PC-9 (cell line): ENCODE measurements at regions not wholly inside any gene's neighbourhood (a gene's known extent, or its start where the extent isn't known, plus 50 kb on each side); places are given as distances from the start of the nearest gene placed in this dataset.

ENCODE experiments used
- BruUV-seq: library from RNA; stranded (reverse); fragments of 400-500 nt; replicated peaks from 2 replicates; lab custom pipeline; 2021; lab: Mats Ljungman, UMichigan
- CTCF ChIA-PET: fragments of 300-600 bp; sonication (Branson Sonifier 250); formaldehyde crosslinking; loops from one replicate; lab custom pipeline; 2022; ENCODE audit warnings: antibody characterized with exemption; lab: Charles Lee
- POLR2A ChIA-PET: fragments of 300-600 bp; sonication (Branson Sonifier 250); formaldehyde crosslinking; loops from one replicate; lab custom pipeline; 2022; ENCODE audit warnings: antibody characterized with exemption; ENCODE audit not compliant: unreplicated experiment; lab: Charles Lee
- DNase-seq, 2 experiments: peaks; one replicate each; pipeline versions ENCODE4 v3.0.0 to v3.0.0-alpha.2; 2015 to 2022; ENCODE audit warnings: mixed read lengths in 1 of 2
- H2AFZ ChIP-seq: fragments of 200-600 bp; sonication (generic); 2 replicates; pipeline ENCODE4 v1.8.1; 2017; ENCODE audit warnings: antibody characterized with exemption
- H3F3A ChIP-seq: fragments of 200-600 bp; sonication (generic); 2 replicates; pipeline ENCODE4 v1.8.1; 2017; ENCODE audit warnings: antibody characterized with exemption, mild to moderate bottlenecking, low read depth; ENCODE audit not compliant: insufficient read depth
- H3K27ac ChIP-seq: fragments of 200-600 bp; sonication (generic); 2 replicates; pipeline ENCODE4 v1.6.1; 2016; ENCODE audit warnings: mixed run types
- H3K27me3 ChIP-seq: fragments of 200-600 bp; sonication (generic); 2 replicates; pipeline ENCODE4 v1.6.1; 2016; ENCODE audit warnings: low read depth, mixed run types; ENCODE audit not compliant: insufficient read depth
- H3K36me3 ChIP-seq: fragments of 200-600 bp; sonication (generic); 2 replicates; pipeline ENCODE4 v1.6.1; 2016; ENCODE audit warnings: low read depth, mixed run types
- H3K4me1 ChIP-seq: fragments of 200-600 bp; sonication (generic); replicated peaks from 2 replicates; pipeline ENCODE4 v1.6.1; 2016; ENCODE audit warnings: mixed run types; ENCODE audit not compliant: insufficient read depth
- H3K4me2 ChIP-seq: fragments of 200-600 bp; sonication (generic); 2 replicates; pipeline ENCODE4 v1.6.1; 2017; ENCODE audit warnings: mixed run types
- H3K4me3 ChIP-seq: fragments of 200-600 bp; sonication (generic); 2 replicates; pipeline ENCODE4 v1.6.1; 2016; ENCODE audit warnings: mixed run types
- H3K79me2 ChIP-seq: fragments of 200-600 bp; sonication (generic); 2 replicates; pipeline ENCODE4 v1.6.1; 2017; ENCODE audit warnings: low read depth, mixed run types
- H3K9me2 ChIP-seq: fragments of 200-600 bp; sonication (generic); 2 replicates; pipeline ENCODE4 v1.8.1; 2017; ENCODE audit warnings: mild to moderate bottlenecking; ENCODE audit not compliant: insufficient read depth
- H3K9me3 ChIP-seq: fragments of 200-600 bp; sonication (generic); 2 replicates; pipeline ENCODE4 v1.8.1; 2016; ENCODE audit warnings: low read depth; ENCODE audit not compliant: insufficient read depth
- H4K20me1 ChIP-seq: fragments of 200-600 bp; sonication (generic); 2 replicates; pipeline ENCODE4 v1.8.1; 2017; ENCODE audit not compliant: insufficient read depth
- EZH2 ChIP-seq: fragments of 200-600 bp; sonication (generic); IDR thresholded peaks from 2 replicates; pipeline ENCODE4 v1.8.0; 2017; ENCODE audit warnings: antibody characterized with exemption, low read depth
- intact Hi-C: fragments of 100-400 bp; cut with micrococcal nuclease; formaldehyde crosslinking; loops from one replicate; pipeline ENCODE4 v1.10.0; 2022; ENCODE audit not compliant: unreplicated experiment
- TF ChIP-seq, protein P1 (sequence below): fragments of 200-600 bp; sonication (generic); conservative IDR thresholded peaks from 2 replicates; pipeline ENCODE4 v1.6.1; 2017; ENCODE audit warnings: mixed run types, antibody characterized with exemption, mild to moderate bottlenecking, moderate library complexity

- Histone ChIP-seq H3K27ac (no peak overlapping the region), H3F3A (no peaks in the 10 kb centered on the region), H3K79me2 (no peaks in the 10 kb centered on the region), H3K4me3 (no peak overlapping the region), H3K4me2 (no peak overlapping the region), H3K36me3 (no peaks in the 10 kb centered on the region), H4K20me1 (no peaks in the 10 kb centered on the region), H3K9me3 (no peaks in the 10 kb centered on the region), H3K9me2 (no peaks in the 10 kb centered on the region; the same call in 1 of the 2 replicates), H3K27me3 (no peaks in the 10 kb centered on the region), H2AFZ (no peak overlapping the region), H3K4me1 (0 out of 2 replicates have a peak, but pooled peaks cover 4% of the 10 kb centered on the region)
- POLR2A ChIA-PET: interaction anchor here (0.5 kb wide), 1 partner anchor 1431 kb away, joined by 4 read pairs; no protein-coding TSS in a partner anchor
- no peak for DNase-seq
- no TSS peak for BruUV-seq
- CTCF ChIA-PET: no interaction called here
- intact Hi-C loops: no loop called here
- TF ChIP-seq, protein P1, sequence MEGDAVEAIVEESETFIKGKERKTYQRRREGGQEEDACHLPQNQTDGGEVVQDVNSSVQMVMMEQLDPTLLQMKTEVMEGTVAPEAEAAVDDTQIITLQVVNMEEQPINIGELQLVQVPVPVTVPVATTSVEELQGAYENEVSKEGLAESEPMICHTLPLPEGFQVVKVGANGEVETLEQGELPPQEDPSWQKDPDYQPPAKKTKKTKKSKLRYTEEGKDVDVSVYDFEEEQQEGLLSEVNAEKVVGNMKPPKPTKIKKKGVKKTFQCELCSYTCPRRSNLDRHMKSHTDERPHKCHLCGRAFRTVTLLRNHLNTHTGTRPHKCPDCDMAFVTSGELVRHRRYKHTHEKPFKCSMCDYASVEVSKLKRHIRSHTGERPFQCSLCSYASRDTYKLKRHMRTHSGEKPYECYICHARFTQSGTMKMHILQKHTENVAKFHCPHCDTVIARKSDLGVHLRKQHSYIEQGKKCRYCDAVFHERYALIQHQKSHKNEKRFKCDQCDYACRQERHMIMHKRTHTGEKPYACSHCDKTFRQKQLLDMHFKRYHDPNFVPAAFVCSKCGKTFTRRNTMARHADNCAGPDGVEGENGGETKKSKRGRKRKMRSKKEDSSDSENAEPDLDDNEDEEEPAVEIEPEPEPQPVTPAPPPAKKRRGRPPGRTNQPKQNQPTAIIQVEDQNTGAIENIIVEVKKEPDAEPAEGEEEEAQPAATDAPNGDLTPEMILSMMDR: no peak
- TF ChIP-seq EZH2: no peak
Measured at GRCh38 chr6:11370191-11371018, 137.9 kb upstream of the NEDD9 start.

GRCh38 chr6:11368760-11369159 is 136.3 kb upstream of the NEDD9 start:
- H3K27me3 ChIP-seq: no peaks in the 10 kb centered on the region
- H3K4me3 ChIP-seq: no peak overlapping the region
- H2AFZ ChIP-seq: no peak overlapping the region
- no peaks in the 10 kb centered on the region for H3K79me2 ChIP-seq
- no TSS peak for BruUV-seq
- no peak for TF ChIP-seq EZH2
- TF ChIP-seq, protein P1: no peak
- ChIA-PET POLR2A (no interaction called here), CTCF (no interaction called here)
- no peak overlapping the region for H3K4me2 ChIP-seq
- H3K27ac ChIP-seq: no peak overlapping the region
- no peaks in the 10 kb centered on the region for H3K36me3 ChIP-seq
- H3K4me1 ChIP-seq: peaks cover 11% of the 10 kb centered on the region; the same call in 1 of the 2 replicates
- no peaks in the 10 kb centered on the region for H3K9me3 ChIP-seq
- no peaks in the 10 kb centered on the region for H4K20me1 ChIP-seq
- H3K9me2 ChIP-seq: no peaks in the 10 kb centered on the region; the same call in 1 of the 2 replicates
- intact Hi-C loops: no loop called here
- no peaks in the 10 kb centered on the region for H3F3A ChIP-seq
- no peak for DNase-seq

GRCh38 chr6:11368264-11368663 is 135.8 kb upstream of the NEDD9 start:
- Histone ChIP-seq H2AFZ (no peak overlapping the region), H3K27ac (no peak overlapping the region), H3K36me3 (no peaks in the 10 kb centered on the region), H3K4me2 (no peak overlapping the region), H3F3A (no peaks in the 10 kb centered on the region), H3K9me3 (no peaks in the 10 kb centered on the region), H3K4me3 (no peak overlapping the region), H3K79me2 (no peaks in the 10 kb centered on the region), H3K27me3 (no peaks in the 10 kb centered on the region), H3K4me1 (peaks cover 12% of the 10 kb centered on the region; the same call in 1 of the 2 replicates), H3K9me2 (no peaks in the 10 kb centered on the region; the same call in 1 of the 2 replicates), H4K20me1 (no peaks in the 10 kb centered on the region)
- intact Hi-C loops: no loop called here
- BruUV-seq: no TSS peak
- no peak for TF ChIP-seq EZH2
- TF ChIP-seq, protein P1: no peak
- ChIA-PET CTCF (no interaction called here), POLR2A (no interaction called here)
- DNase-seq: no peak
